HG02885 (cell line): ENCODE measurements at regions not wholly inside any gene's neighbourhood (a gene's known extent, or its start where the extent isn't known, plus 50 kb on each side); places are given as distances from the start of the nearest gene placed in this dataset.
"Not testable (repeated sequence)": the region's sequence is repeated elsewhere in the genome, so short reads cannot be mapped to it uniquely, and the experiment has no call there.

Experiments
- ATAC-seq: cut with Tn5 transposase; IDR thresholded peaks from one replicate; pipeline ENCODE4 v1.9.1; 2021; ENCODE audit warnings: mild to moderate bottlenecking; ENCODE audit not compliant: unreplicated experiment, poor library complexity

DNA sequence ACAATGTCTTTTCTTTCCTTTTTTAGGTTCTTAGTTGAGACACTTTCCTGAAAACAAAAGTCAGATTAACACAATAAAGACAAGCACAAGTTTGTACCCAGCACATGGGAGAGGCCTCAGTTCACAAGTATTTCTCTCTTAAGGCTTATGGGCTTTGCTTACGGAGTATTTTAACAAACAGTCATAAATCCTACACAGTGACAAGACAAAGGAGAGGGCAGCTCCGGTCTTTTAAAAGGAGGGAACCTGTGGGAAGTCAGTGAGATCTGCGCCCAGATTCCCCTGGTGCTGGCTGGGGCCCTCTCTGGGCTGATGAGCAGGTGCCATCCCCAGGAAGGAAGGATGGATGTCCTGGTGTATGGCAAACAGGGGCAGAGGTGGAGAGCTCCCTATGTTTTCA, 398.6 kb downstream of the ACTR3B start:
- no peak for ATAC-seq

DNA sequence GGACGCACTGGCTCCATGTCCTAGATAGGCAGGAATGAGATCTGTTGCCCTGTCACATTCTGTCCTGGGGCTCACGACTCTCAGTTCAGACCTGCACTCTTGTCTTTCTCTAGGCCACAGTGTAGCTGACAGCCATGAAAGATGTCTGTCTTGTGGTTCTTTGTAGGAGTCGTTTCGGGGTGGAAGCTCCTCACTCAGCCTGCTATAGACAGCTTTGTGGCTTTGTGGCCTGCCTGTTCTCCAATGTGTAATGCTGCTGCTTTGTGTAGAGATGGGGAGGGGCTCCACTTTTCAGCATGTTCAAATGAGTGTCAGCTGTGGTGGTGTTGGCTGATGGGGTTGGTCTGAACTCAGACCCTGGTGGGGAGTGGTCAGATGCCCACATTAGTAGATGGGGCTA, 410.7 kb downstream of the ACTR3B start:
- no peak for ATAC-seq

DNA sequence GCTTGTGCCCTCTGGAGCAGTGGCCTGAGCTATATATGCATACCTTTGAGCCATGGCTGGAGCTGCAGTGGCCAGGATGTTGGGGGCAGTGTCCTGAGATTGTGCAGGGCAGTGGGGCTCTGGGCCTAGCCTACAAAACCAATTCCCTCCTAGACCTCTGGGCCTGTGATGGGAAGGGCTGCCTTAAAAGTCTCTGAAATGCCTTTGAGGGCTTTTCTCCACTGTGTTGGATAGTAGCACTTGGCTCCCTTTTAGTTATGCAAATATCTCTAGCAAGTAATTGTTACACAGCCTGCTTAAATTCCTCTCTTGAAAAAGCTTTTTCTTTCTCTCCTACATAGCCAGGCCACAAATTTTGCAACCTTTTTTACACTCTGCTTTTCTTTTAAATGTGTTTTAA, 426.4 kb downstream of the ACTR3B start:
- no peak for ATAC-seq

DNA sequence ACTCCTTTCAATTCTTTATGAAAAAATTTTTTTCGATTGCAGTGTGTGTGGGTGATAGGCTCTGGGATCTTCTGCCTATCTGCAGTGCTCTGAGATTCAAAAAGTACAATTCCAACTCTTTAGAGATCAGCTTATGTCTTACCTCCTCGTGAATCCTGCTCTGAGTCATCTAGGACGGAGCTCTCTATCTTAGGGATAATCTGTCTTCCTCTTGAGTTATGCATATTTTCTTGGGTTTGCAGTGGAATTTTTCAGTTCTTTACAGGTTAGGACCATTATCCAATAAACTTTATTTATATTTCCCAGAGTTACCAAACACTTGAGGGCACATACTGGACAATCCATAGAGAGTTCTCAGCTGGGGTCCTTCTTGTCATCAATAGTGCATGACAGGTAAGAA, 428.6 kb downstream of the ACTR3B start:
- no peak for ATAC-seq

DNA sequence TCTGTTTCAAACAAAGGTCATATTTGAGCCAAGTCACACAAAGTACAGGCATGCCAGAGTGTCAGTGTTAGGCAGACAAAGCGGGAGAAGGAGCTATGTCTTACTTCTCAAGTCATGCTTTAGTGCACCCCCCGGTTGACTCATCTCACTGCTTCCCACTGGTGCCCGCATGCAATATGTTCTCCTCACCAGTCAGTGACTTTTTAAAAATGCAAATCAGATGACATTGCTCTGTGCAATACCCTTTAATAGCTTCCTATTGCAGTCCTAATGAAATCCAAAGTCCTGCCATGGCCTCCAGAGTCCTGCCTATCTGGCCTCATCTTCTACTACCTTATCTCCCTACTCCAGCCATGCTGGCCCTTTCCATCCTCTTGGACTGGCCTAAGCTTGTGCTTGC, 429.1 kb downstream of the ACTR3B start:
- no peak for ATAC-seq

DNA sequence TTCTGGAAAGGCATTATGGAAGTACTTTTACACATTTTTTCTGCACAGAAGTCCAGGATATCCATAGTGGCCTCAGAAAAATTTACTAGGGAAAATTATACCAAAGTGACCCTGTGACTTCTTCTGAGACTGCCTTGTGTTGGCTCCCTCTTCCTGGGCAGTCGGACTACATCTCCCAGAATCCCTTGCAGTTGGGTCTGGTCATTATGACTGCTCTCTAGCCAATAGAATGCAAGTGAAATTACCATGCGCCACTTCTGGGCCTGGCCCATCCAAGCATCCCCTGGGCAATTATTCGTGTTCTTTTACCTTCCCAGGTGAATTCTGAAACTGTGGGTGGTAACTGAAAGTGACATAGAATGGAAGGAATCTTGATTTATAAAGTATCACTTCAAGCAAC, 430.9 kb downstream of the ACTR3B start:
- peak; percentile 74 for ATAC-seq

DNA sequence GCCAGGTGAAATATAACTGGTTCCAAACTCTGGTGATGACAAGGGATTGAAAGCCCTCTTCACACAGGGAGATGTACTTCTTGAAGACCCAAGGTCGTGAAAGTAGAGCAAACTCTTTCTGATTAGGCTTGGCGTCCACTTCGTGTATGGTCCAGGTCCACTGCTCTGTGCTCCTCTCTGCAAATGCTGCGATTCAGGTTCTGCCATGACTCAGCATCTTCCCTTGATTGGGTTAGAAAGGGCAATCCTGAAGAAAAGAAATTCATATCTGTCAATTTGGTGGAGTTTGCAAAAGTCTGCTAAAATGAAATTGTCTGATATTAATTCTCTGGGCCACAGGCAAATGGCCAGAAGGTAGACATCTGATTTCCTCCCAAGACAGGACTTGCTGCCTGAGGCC, 431.4 kb downstream of the ACTR3B start:
- no peak for ATAC-seq

DNA sequence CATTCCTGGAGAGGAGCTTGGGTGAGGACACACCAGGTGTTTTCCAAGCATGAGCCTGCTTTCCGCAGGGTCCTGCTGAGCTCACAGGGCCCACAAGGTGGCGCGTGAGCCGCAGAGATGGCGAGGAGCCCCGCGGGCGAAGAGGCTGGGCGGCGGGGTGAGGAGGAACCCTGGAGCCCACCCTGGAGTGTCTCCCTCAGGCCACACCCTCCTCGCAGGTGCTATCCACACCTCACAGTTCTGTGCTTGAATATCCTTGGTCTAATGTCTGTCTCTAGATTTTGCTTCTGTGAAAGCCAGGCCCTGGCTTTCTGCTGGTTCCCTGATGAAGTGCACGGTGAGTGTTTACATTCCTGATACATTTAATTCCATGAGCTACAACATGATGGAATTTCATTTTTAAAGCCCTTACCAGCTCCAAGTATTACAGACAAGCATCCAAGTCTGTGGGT, 433.6 kb downstream of the ACTR3B start:
- peak; percentile 72 for ATAC-seq

DNA sequence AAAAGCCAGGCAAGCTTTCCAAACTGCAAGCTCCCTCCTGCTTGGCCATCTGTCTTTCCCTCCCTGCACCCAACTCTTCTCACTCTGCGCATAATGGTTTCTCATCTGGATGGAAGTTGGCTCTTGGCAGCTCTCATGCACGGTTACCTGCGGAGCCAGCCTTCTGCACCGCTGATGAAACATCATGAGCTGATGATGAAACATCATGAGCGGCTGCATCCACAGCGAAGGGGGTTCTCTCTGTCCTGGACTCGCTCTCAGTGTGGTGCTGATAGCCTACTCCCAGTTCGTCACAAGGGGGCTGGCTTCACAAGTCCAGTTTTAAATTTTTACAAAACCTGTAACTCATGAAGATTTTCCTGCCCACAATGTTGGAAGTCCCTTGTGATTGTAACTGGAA, 457.5 kb downstream of the ACTR3B start:
- ATAC-seq = no peak

DNA sequence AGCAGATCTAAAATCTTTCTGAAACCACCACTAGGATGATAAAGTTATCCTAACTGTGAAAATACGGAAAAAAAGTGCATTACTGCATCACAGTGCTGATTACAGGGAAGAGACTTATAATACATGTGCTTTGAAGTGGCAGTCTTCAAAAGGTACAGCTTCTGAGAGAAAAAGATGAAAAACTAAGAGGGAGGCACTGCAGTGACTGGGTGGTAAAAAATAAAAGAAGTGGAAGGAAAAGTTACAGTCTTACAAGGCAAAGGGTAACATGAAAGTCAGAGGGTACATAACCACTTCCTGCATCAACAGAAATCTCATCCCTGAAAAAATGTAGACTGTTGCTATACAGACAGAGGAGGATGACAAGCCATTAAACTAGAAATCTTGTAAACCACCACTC, 465.3 kb downstream of the ACTR3B start:
- ATAC-seq = no peak

DNA sequence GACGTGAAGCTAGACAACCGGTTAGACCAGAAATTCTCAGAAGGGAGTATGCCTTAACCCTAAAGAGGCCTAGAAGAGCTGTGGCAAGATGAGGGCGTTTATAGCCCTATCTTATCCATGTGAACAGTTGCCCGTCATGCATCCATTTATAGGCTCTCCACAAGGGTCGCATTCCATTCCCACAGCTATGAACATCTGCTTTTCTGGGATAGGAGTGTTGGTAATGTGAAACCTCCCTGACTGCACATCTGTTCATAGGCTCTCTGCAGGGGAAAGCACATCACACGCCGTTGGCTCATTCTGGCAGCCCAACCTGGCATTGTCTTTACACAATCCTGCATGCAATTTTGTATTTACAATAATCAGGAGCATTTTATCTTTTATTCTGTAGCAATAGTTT, 485.6 kb downstream of the ACTR3B start:
- ATAC-seq = not testable (repeated sequence)

DNA sequence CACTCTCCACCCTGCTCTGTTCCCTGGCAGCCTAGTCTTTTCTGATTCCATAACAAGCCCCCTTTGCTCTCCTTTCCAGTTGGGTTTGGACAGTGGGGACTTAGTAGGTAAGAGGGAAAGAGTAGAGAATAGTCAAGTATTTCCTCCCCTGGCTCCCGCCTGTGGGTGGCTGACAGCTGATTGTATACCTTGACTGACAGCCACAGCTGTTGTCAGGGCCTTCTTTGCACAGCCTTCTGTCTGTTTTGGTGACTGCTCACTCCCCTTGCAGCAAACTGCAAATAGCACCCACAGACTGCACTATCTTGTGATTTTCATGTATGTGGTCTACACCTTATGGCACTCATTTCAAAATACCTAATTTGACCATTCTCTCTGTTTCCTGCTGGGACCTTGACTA, 486.3 kb downstream of the ACTR3B start:
- ATAC-seq = no peak

DNA sequence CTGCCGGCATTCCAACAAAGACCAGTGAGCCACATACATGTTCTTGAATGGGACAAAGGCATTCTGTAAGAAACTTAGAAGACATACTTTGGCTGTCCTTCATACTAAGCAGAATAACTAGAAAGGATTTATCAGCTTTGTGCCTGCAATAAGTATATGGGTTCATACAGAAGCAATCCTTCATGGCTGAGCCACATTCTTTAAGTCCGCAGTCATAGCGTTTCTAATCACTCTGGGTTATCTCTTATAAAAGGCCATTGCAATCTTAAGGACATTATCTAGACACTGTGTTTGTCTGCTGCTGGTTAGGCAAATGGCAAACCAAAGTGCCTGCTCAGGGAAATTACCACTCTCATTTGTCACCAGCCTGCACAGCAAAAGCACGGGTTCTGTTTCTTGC, 488.4 kb downstream of the ACTR3B start:
- no peak for ATAC-seq

DNA sequence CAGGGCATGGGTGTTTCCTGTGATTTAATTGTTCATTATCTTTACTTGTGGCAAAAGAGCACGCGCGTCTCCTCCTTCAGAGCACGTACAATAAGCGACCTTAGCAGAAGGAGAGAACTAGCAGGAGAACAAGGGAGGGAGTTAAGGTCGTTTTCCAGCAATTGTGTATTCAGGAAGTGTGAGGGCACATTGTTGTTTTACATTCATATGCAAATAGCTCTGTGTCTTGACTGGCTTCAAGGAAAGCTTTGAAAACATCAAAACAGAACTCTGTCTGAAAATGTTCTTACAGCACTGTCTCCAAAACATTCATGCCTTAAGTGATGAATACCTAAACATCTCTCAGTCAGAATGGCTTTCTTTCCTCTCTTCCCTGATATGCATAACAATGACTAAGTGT, 499.1 kb downstream of the ACTR3B start:
- ATAC-seq = no peak

DNA sequence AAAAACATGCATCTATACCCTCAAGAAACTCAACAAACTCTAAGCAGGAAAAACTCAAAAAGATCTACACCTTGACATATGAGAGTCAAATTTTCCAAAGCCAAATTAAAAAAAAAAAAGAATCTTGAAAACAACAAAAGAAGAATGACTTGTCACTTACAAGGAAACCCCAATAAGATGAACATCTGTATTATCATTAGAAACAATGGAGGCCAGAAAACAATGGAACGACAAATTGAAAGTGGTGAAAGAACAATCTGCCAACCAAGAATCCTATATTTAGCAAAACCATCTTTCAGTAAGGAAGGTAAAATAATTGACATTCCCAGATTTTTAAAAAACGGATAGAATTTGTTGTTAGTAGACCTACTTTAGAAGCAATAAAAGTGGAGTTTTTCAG, 516.8 kb downstream of the ACTR3B start:
- no peak for ATAC-seq

DNA sequence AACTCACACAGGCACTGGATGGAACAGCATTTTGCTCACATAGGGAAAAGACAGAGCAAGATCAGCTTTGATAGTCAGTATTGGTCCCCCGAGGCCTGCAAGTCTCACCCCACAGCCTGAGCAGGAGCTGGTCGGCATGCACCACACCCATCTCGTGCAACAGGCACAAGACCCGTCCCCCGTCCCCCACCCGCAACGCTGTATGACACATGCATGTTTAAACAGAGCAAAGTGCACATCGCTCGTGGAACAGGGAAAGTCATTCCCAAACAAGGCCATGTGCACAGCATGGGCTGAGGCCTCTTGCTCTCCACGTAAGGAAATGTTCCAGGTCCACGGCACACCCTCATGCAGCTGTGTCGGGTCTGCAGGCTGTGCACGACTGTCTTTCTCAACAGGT, 527.2 kb downstream of the ACTR3B start:
- no peak for ATAC-seq

DNA sequence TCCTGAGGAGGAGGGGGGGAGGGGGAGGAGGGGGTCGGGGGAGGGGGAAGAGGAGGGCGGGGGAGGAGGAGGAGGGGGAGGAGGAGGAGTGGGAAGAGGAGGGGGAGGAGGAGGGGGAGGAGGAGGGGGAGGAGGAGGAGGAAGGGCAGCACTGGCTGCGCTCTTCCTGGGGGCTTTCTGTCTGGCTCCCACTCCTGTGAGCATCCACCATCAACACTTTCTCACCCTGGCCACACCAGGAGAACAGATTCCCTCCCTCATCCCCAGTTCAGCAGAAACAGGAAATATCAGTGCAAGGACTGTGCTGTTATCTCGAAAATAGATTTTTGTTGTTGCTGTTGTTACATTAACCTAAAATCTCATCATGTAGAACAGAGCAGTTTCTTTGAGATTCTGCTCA, 530.5 kb downstream of the ACTR3B start:
- no peak for ATAC-seq

DNA sequence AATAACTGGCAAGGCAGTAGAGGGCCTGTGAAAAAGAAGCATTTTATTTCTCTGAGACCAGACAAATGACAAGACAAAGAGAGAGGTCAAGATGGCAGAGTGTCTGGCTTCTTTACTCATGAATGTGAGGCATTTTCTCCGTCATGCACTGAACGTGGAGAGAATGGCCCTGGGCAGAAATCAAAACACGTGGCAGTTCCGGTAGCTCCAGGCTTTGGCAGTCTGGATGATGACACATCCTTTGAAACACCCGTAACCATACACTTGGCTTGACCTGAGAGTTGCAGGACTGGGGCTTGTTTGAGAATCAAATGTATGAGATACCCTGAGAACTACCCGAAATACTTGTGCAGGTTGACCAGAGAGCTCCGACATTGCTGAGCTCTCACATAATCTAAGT, 537.6 kb downstream of the ACTR3B start:
- no peak for ATAC-seq

DNA sequence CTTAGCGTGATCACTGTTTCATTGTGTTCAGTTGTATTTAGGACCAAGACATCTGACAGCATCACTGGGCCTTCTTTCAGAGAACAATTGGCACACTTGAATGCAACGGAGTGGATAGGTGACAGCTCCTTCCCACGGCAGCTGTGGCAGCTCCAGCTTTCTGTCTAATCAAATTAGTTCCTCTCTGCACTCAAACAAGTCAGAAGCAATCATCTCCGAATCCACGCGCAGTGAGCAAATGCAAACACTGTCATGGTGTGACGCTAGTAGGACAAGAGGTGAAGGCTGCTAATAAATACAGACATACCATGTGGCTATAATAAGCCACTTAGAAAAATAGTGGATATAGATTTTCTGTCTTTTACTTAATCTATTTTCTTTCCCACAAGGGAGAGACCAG, 542.4 kb downstream of the ACTR3B start:
- no peak for ATAC-seq

DNA sequence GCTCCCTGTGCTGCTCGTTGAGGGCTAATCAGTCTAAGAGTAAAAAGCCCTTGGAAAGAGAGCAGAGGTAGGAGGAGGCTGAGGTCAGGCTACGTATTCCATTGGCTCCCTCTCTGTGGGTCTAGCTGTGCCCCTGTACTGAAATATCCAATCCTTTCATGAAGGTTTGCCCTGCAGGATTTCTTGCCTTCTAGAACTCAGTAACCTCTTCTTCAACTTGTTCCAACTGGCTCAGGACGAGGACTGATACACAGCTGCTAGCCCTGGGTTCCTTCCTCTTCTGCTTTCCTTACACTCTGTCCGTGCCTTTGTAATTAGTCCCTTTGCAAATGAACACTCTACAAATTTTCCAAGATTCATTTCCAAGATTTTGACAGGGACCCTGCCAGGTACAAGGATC, 560.5 kb downstream of the ACTR3B start:
- ATAC-seq = no peak

DNA sequence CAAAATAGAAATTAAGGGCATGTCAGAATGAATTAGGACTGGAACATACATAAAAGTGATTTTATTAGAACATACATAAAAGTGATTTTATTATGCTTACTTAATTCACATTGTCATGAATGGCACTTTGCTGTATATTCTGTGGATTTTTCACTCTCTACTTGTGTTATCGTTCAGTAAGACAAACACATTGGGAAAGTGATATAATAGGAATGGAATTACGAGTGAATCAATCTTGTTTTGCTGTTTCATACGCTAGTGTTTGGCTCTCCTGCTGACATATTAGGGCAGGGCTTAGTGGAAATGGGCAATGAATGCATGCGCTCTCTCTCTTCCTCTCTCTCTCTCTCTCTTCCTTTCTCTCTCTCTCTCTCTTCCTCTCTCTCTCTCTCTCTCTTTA, 561.1 kb downstream of the ACTR3B start:
- no peak for ATAC-seq

DNA sequence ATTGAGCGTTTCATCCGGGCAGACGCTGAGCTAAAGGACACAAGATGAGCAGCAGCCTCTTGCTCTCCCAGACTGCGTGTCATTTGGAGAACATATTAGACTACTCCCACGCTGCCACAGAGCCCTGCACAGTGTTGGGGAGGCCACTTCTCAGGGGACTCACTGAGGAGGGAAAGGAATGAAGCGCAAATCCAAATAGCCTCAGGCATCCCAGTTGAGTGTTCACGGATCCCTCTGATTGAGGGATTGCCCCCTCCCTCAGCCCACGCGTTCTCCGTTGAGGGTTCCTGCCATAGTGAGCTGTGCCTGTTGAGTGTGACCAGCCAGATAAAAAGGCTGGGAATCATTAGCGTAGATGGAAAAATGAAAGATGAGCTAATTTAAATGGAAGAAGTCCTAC, 563.4 kb downstream of the ACTR3B start:
- ATAC-seq = no peak

DNA sequence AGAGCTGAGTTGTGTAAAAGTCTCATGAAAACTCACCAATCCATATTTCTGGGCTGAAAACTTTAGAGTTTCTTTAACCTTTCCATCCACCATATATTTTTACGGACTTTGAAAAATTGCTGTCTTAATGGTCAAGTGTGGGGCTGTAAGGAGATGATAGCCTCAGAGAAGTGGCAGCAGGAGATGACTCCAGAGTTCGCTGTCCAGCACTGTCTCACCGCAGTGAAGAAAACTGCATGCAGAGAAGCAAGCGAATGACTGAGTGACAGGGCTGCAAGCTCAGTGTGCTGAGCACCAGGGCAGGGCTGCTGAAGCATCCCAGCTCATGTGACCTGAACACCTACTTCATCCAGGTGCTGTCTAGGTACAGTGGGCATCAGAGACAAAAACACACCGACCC, 564.5 kb downstream of the ACTR3B start:
- ATAC-seq = no peak
